ENCODE measurements at regions not wholly inside any gene's neighbourhood (a gene's known extent, or its start where the extent isn't known, plus 50 kb on each side); places are given as distances from the start of the nearest gene placed in this dataset.

- no peaks in the 10 kb centered on the region for H3K4me1 ChIP-seq (ENCODE audit: control insufficient read depth in 1 of 2, extremely low read depth in 1 of 2, insufficient read depth in 2 of 2, low read length in 2 of 2)
- Mint-ChIP-seq H3K9me3 (no peaks in the 10 kb centered on the region), H3K4me1 (no peaks in the 10 kb centered on the region), H3K27ac (no peak overlapping the region), H3K4me3 (no peak overlapping the region), H3K27me3 (no peaks in the 10 kb centered on the region), H3K36me3 (no peaks in the 10 kb centered on the region)
- ATAC-seq (replicated peaks in 1 of 4) (no peak), DNase-seq (no peak)
- 73% methylated on average over 17 of the region's 18 CpGs for WGBS (ENCODE audit: insufficient coverage)
- ChIA-PET CTCF (no interaction called here), POLR2A (no interaction called here)
- no peaks in the 10 kb centered on the region for H3K36me3 ChIP-seq (ENCODE audit: control insufficient read depth in 2 of 2, extremely low read depth in 1 of 2, insufficient read depth in 1 of 2, low read length in 1 of 2)
- no peaks in the 10 kb centered on the region for H3K9me3 ChIP-seq
- no peak overlapping the region for H3K4me3 ChIP-seq (ENCODE audit: control insufficient read depth in 1 of 2, extremely low read depth in 1 of 2, low read length in 1 of 2)
- H3K27ac ChIP-seq (ENCODE audit: low read length) = no peak overlapping the region
- peaks cover 0 to 6% of the 10 kb centered on the region in 2 experiments for H3K27me3 ChIP-seq (replicated peaks in 1 of 2; ENCODE audit: control insufficient read depth in 2 of 2, extremely low read depth in 1 of 2, insufficient read depth in 2 of 2, low read length in 1 of 2)
Observed at GRCh38 chr10:130481076-130481930, 345.1 kb downstream of the GLRX3 start.

DNA sequence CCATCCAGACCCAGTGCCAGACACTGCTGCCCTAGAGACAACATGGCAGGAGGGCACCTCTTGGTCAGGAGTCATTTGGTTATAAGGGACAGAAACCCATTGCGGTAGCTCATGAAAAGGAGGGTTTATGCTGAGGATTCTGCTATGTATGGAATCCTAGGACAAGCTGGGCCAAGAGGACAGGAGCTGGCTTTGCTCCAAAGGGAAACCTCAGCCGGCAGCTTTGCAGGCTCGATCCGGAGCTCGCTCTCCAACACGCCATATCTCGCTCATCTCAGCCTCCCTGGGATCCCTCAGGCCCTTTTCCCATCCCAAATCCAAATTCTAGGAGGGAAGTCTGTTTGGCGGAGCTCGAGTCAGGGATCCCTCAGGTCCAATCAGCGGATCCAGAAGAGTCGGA lies 345.7 kb downstream of the GLRX3 start:
- ATAC-seq (replicated peaks in 1 of 4) (no peak), DNase-seq (no peak)
- H3K4me3 Mint-ChIP-seq = no peak overlapping the region
- ChIA-PET CTCF (no interaction called here), POLR2A (no interaction called here)
- Histone ChIP-seq H3K27me3 (replicated peaks in 1 of 2; ENCODE audit: control insufficient read depth in 2 of 2, extremely low read depth in 1 of 2, insufficient read depth in 2 of 2, low read length in 1 of 2) (peaks cover 0 to under 1% of the 10 kb centered on the region in 2 experiments), H3K36me3 (ENCODE audit: control insufficient read depth in 2 of 2, extremely low read depth in 1 of 2, insufficient read depth in 1 of 2, low read length in 1 of 2) (no peaks in the 10 kb centered on the region), H3K27ac (ENCODE audit: low read length) (no peak overlapping the region), H3K4me3 (ENCODE audit: control insufficient read depth in 1 of 2, extremely low read depth in 1 of 2, low read length in 1 of 2) (no peak overlapping the region), H3K4me1 (ENCODE audit: control insufficient read depth in 1 of 2, extremely low read depth in 1 of 2, insufficient read depth in 2 of 2, low read length in 2 of 2) (no peaks in the 10 kb centered on the region), H3K9me3 (no peaks in the 10 kb centered on the region)
- no peaks in the 10 kb centered on the region for H3K9me3 Mint-ChIP-seq
- H3K36me3 Mint-ChIP-seq = no peaks in the 10 kb centered on the region
- H3K27ac Mint-ChIP-seq = no peak overlapping the region
- 81% methylated on average over 7 of the region's 11 CpGs for WGBS (ENCODE audit: insufficient coverage)
- H3K27me3 Mint-ChIP-seq = no peaks in the 10 kb centered on the region
- H3K4me1 Mint-ChIP-seq = no peaks in the 10 kb centered on the region

GRCh38 chr10:130483691-130484467 lies 347.7 kb downstream of the GLRX3 start:
- Mint-ChIP-seq H3K27ac (no peak overlapping the region), H3K36me3 (no peaks in the 10 kb centered on the region), H3K4me3 (no peak overlapping the region), H3K9me3 (no peaks in the 10 kb centered on the region), H3K4me1 (no peaks in the 10 kb centered on the region), H3K27me3 (no peaks in the 10 kb centered on the region)
- CTCF ChIA-PET = no interaction called here
- DNase-seq = no peak
- Histone ChIP-seq H3K36me3 (ENCODE audit: control insufficient read depth in 2 of 2, extremely low read depth in 1 of 2, insufficient read depth in 1 of 2, low read length in 1 of 2) (no peaks in the 10 kb centered on the region), H3K9me3 (no peaks in the 10 kb centered on the region), H3K4me3 (ENCODE audit: control insufficient read depth in 1 of 2, extremely low read depth in 1 of 2, low read length in 1 of 2) (no peak overlapping the region), H3K27ac (ENCODE audit: low read length) (no peak overlapping the region), H3K27me3 (replicated peaks in 1 of 2; ENCODE audit: control insufficient read depth in 2 of 2, extremely low read depth in 1 of 2, insufficient read depth in 2 of 2, low read length in 1 of 2) (no peaks in the 10 kb centered on the region), H3K4me1 (ENCODE audit: control insufficient read depth in 1 of 2, extremely low read depth in 1 of 2, insufficient read depth in 2 of 2, low read length in 2 of 2) (no peaks in the 10 kb centered on the region)
- POLR2A ChIA-PET = no interaction called here
- 86% methylated on average over 7 of the region's 17 CpGs for WGBS (ENCODE audit: insufficient coverage)
- no peak for ATAC-seq (replicated peaks in 1 of 4)

DNA sequence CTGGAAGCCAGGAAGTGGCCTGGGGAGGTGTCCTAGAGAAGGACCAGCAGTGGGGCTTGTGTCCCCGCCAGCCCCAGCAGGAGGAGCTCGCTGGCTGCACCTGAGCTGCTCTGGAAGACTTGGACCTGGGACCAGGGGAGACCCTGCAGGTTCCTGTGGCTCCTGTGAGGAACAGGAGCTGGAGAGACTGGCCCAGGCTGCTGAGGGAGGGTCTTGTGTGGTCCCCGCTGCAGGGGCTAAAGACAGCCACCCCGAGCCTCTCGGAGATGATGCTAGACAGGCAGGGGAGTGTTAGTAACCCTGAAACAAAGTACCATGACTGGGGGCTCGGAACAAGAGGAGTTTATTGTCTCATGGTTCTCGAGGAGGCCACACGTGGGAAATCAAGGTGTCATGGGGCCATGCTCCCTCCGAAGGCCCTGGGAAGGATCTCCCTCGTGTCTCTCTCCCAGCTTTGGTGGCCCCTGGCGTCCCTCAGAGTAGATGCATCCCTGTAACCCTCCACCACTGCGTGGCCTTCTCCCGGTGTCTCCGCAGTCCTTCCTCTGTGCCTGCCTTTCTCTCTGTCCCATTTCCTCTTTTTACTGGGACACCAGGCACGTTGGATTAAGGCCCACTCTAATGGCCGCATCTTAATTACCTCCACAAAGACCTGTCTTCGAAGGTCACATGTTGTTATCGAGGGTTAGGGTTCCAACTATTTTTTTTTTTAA lies 348.4 kb downstream of the GLRX3 start:
- Histone ChIP-seq H3K4me3 (ENCODE audit: control insufficient read depth in 1 of 2, extremely low read depth in 1 of 2, low read length in 1 of 2) (no peak overlapping the region), H3K4me1 (ENCODE audit: control insufficient read depth in 1 of 2, extremely low read depth in 1 of 2, insufficient read depth in 2 of 2, low read length in 2 of 2) (no peaks in the 10 kb centered on the region), H3K27ac (ENCODE audit: low read length) (no peak overlapping the region), H3K9me3 (no peaks in the 10 kb centered on the region), H3K36me3 (ENCODE audit: control insufficient read depth in 2 of 2, extremely low read depth in 1 of 2, insufficient read depth in 1 of 2, low read length in 1 of 2) (no peaks in the 10 kb centered on the region), H3K27me3 (replicated peaks in 1 of 2; ENCODE audit: control insufficient read depth in 2 of 2, extremely low read depth in 1 of 2, insufficient read depth in 2 of 2, low read length in 1 of 2) (no peaks in the 10 kb centered on the region)
- WGBS (ENCODE audit: insufficient coverage) = 63% methylated on average over 17 of the region's 18 CpGs
- no peak for DNase-seq
- H3K27ac Mint-ChIP-seq = no peak overlapping the region
- H3K4me3 Mint-ChIP-seq = no peak overlapping the region
- no peak for ATAC-seq (replicated peaks in 1 of 4)
- H3K9me3 Mint-ChIP-seq = no peaks in the 10 kb centered on the region
- H3K4me1 Mint-ChIP-seq = no peaks in the 10 kb centered on the region
- ChIA-PET CTCF (no interaction called here), POLR2A (no interaction called here)
- H3K36me3 Mint-ChIP-seq = no peaks in the 10 kb centered on the region
- no peaks in the 10 kb centered on the region for H3K27me3 Mint-ChIP-seq

DNA sequence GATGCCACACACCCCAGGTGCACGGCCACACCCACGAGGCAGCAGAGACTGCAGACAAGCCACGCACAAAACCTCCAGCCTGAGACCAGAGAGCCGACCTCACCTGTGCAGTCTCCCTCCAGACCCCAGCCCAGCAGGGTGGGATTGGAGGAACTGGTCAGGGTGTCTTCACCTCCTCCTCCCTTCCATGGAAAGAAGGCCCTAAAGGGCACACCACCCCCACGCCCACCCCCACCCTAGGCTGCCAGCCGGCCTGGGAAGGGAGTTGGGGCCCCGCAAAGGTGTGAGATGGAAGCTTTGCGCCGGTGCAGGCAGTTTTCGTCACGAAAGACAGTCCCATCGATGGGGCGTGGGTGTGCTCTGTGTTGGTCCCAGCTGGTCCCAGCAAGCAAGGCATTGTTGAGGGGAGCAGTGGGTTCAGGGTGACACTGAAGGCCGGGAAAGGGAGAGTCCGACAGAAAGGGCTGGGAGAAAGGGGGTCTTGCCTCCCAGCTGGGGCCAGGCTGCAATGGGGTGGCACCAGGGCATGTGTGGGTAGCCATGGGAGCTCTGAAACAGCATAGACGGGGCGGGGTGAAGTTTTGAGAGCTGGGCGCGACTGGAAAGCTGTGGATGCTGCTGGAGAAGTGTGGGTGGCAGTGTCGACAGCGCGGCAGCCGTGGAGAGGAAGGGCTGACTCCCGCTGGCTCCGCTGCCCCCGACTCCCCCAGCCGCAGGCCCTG lies 349.2 kb downstream of the GLRX3 start:
- Histone ChIP-seq H3K4me3 (ENCODE audit: control insufficient read depth in 1 of 2, extremely low read depth in 1 of 2, low read length in 1 of 2) (no peak overlapping the region), H3K36me3 (ENCODE audit: control insufficient read depth in 2 of 2, extremely low read depth in 1 of 2, insufficient read depth in 1 of 2, low read length in 1 of 2) (no peaks in the 10 kb centered on the region), H3K27ac (ENCODE audit: low read length) (no peak overlapping the region), H3K4me1 (ENCODE audit: control insufficient read depth in 1 of 2, extremely low read depth in 1 of 2, insufficient read depth in 2 of 2, low read length in 2 of 2) (no peaks in the 10 kb centered on the region), H3K9me3 (no peaks in the 10 kb centered on the region), H3K27me3 (replicated peaks in 1 of 2; ENCODE audit: control insufficient read depth in 2 of 2, extremely low read depth in 1 of 2, insufficient read depth in 2 of 2, low read length in 1 of 2) (no peaks in the 10 kb centered on the region)
- ATAC-seq (replicated peaks in 1 of 4) (no peak), DNase-seq (no peak)
- no peaks in the 10 kb centered on the region for H3K27me3 Mint-ChIP-seq
- 83% methylated on average over 21 of the region's 27 CpGs for WGBS (ENCODE audit: insufficient coverage)
- H3K27ac Mint-ChIP-seq = no peak overlapping the region
- ChIA-PET CTCF (no interaction called here), POLR2A (no interaction called here)
- H3K36me3 Mint-ChIP-seq = no peaks in the 10 kb centered on the region
- no peaks in the 10 kb centered on the region for H3K4me1 Mint-ChIP-seq
- H3K9me3 Mint-ChIP-seq = no peaks in the 10 kb centered on the region
- no peak overlapping the region for H3K4me3 Mint-ChIP-seq

Data from T-cell (primary cell).